ENCODE measurements at regions not wholly inside any gene's neighbourhood (a gene's known extent, or its start where the extent isn't known, plus 50 kb on each side); places are given as distances from the start of the nearest gene placed in this dataset.

DNA sequence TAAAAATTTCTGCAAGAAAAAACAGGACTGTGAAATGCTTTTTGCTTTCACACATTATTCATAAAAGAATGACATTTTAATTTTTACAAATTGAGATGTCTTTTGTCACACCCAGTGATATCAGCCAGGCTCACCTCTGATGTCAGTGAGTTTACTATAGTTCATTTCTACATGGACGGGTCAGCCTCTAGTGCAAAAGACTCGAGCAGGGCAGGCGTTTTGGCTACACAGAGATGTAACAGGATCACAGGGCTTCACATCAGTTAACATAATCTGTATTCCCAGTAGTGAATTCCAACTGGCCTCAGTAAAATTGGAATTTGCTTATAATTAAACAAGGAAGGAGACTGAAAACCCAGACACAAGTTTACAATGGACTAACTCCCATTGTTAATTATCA, 275.6 kb upstream of the ZSWIM2 start:
- H3K9me3 ChIP-seq (replicated peaks; ENCODE audit: control insufficient read depth, insufficient read depth, low read depth, low read length) = no peaks in the 10 kb centered on the region
- TF ChIP-seq TOE1 (IDR thresholded peaks at IDR 0.05; ENCODE audit: borderline replicate concordance) (no peak), TOE1 (CRISPR knock-in tag; IDR thresholded peaks at IDR 0.05; ENCODE audit: borderline replicate concordance, low read depth) (no peak), HNRNPH1 (optimal IDR thresholded peaks at IDR 0.05; ENCODE audit: low read depth, low read length) (no peak), HOMEZ (CRISPR knock-in tag; IDR thresholded peaks at IDR 0.05) (no peak), ZNF695 (CRISPR knock-in tag; IDR thresholded peaks at IDR 0.05) (no peak), E2F3 (CRISPR knock-in tag; IDR thresholded peaks at IDR 0.05) (no peak), ZNF263 (CRISPR knock-in tag; IDR thresholded peaks at IDR 0.05; ENCODE audit: borderline replicate concordance) (no peak), ERF (CRISPR knock-in tag; IDR thresholded peaks at IDR 0.05) (no peak), ILK (tag; IDR thresholded peaks at IDR 0.05; ENCODE audit: borderline replicate concordance, low read depth) (no peak), ID3 (CRISPR knock-in tag; IDR thresholded peaks at IDR 0.05) (no peak), ID3 (tag; IDR thresholded peaks at IDR 0.05) (no peak)
- WGBS (ENCODE audit: insufficient coverage, low coverage, missing lambda C conversion rate) = 8% methylated on average over 3 of the region's 3 CpGs
- no peaks in the 10 kb centered on the region for H3K4me1 ChIP-seq (replicated peaks in 1 of 2; ENCODE audit: control insufficient read depth in 2 of 2, insufficient read depth in 2 of 2, low read length in 2 of 2)
- CTCF ChIA-PET (ENCODE audit: low intra/inter-chr PET ratio) = no interaction called here
- DNase-seq (ENCODE audit: extremely low read depth in 1 of 4, low spot score in 3 of 4) (no peak), FAIRE-seq (no peak), ATAC-seq (no peak)
- BruUV-seq (replicated peaks) = no TSS peak
- H3K27me3 ChIP-seq (ENCODE audit: control insufficient read depth in 2 of 2, insufficient read depth in 2 of 2, low read length in 2 of 2) = no peaks in the 10 kb centered on the region
- no peak overlapping the region for H2AFZ ChIP-seq (ENCODE audit: low read depth, low read length)
- no peaks in the 10 kb centered on the region for H3K79me2 ChIP-seq (ENCODE audit: control insufficient read depth, insufficient read depth, low read length)
- no peaks in the 10 kb centered on the region for H3K9me1 ChIP-seq (ENCODE audit: control insufficient read depth, insufficient read depth, low read length)
- in situ Hi-C loops (cut with MboI) (no loop called here), intact Hi-C loops (cut with micrococcal nuclease) (no loop called here)
- no peaks in the 10 kb centered on the region for H3K36me3 ChIP-seq (ENCODE audit: control insufficient read depth, insufficient read depth, low read length)
- no peak overlapping the region for H3K9ac ChIP-seq (ENCODE audit: insufficient read depth in 1 of 2, low read depth in 2 of 2, low read length in 2 of 2)
- no peak overlapping the region for H3K4me3 ChIP-seq
- POLR2A ChIA-PET = no interaction called here
- no peak overlapping the region for H3K27ac ChIP-seq (ENCODE audit: extremely low read depth, low read depth, low read length)
- H4K20me1 ChIP-seq (replicated peaks; ENCODE audit: control insufficient read depth, insufficient read depth, low read length) = no peaks in the 10 kb centered on the region
- H3K4me2 ChIP-seq (ENCODE audit: insufficient read depth, low read length) = no peak overlapping the region

All from K562 (cell line).